Astrocyte of the cerebellum (primary cell): ENCODE measurements at regions not wholly inside any gene's neighbourhood (a gene's known extent, or its start where the extent isn't known, plus 50 kb on each side); places are given as distances from the start of the nearest gene placed in this dataset.

ENCODE experiments used
- DNase-seq: peaks from one replicate; pipeline ENCODE4 v3.0.0-alpha.2; 2011; ENCODE audit warnings: low read depth
- H3K4me3 ChIP-seq: 2 replicates; pipeline ENCODE4 v1.5.1; 2011; ENCODE audit warnings: mild to moderate bottlenecking, low read depth, low read length, moderate library complexity
- in situ Hi-C: cut with HindIII; loops from 2 replicates; pipeline ENCODE4 v1.10.0; 2017; ENCODE audit warnings: low sequenced_read_pairs
- TF ChIP-seq, protein P1 (sequence below): IDR thresholded peaks from 2 replicates; pipeline ENCODE4 v1.5.1; 2012; ENCODE audit warnings: low read length, low read depth, moderate library complexity, mild to moderate bottlenecking; ENCODE audit errors: missing control alignments

DNA sequence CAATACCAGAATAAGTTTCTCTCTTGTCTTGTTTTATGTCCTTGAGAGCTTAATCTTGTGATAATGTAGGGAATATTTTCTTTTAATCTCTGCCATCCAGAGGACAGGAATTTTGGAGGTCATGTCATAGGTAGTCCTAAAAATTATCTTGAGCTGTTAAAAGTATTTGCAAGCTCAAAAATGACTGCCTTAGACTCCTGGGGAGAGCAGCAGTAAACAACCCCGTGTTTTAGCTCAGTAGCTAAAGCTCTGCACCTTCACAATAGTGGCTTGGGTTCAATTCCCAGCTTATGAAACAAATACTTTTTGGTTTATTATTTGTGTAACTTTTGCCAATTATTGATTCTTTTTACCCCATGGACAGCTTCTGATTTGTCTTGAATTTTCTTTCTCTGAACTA is 99.4 kb upstream of the OLFM3 start:
- H3K4me3 ChIP-seq = no peak overlapping the region
- no peak for DNase-seq
- in situ Hi-C loops = no loop called here
- TF ChIP-seq, protein P1, sequence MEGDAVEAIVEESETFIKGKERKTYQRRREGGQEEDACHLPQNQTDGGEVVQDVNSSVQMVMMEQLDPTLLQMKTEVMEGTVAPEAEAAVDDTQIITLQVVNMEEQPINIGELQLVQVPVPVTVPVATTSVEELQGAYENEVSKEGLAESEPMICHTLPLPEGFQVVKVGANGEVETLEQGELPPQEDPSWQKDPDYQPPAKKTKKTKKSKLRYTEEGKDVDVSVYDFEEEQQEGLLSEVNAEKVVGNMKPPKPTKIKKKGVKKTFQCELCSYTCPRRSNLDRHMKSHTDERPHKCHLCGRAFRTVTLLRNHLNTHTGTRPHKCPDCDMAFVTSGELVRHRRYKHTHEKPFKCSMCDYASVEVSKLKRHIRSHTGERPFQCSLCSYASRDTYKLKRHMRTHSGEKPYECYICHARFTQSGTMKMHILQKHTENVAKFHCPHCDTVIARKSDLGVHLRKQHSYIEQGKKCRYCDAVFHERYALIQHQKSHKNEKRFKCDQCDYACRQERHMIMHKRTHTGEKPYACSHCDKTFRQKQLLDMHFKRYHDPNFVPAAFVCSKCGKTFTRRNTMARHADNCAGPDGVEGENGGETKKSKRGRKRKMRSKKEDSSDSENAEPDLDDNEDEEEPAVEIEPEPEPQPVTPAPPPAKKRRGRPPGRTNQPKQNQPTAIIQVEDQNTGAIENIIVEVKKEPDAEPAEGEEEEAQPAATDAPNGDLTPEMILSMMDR = no peak

DNA sequence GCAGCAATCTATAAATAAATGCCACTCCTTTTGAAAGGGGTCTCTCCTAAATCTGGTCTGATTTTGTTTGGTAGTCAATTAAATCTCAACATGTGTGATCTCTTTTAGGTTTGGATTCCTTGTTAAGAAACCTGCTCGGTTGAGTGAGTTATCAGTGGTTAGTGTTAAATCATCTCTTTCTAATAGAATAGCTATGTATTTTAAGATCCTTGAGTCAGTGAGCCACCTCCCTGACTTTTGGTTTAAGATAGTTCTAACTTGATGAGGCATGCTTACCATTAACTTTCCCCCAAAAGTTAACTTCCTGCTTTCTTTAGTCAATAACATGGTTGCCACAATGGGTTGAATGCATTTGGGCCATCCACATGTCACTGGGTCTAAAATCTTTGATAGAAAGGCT is 93.1 kb upstream of the OLFM3 start:
- H3K4me3 ChIP-seq = no peak overlapping the region
- no peak for DNase-seq
- TF ChIP-seq, protein P1 = no peak
- in situ Hi-C loops = no loop called here

DNA sequence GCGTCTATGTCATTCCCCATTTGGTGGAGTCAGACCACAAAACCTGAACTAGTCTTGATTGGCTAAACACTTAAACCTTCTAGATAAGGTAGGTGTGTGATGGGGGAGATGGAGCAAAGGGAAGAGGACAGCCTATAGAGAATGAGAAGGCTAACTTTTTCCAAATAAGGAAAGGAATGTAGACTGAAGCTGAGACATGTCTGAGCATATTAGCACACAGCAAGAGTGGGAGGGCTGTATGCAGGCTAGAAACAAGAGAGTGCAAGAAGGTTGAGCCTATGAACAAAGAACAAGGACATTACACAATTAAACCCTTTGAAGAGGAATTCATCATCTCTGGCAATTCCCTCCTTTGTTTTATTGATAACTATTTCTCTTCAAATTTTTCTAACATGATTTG is 89.2 kb upstream of the OLFM3 start:
- DNase-seq = no peak
- in situ Hi-C loops = no loop called here
- no peak overlapping the region for H3K4me3 ChIP-seq
- TF ChIP-seq, protein P1 = no peak

- H3K4me3 ChIP-seq = no peak overlapping the region
- TF ChIP-seq, protein P1 = no peak
- in situ Hi-C loops = no loop called here
- DNase-seq = no peak
These were observed 88.2 kb upstream of the OLFM3 start for GRCh38 chr1:102084771-102085535.

GRCh38 chr1:102083192-102083591 is 86.5 kb upstream of the OLFM3 start:
- TF ChIP-seq, protein P1 = no peak
- in situ Hi-C loops = no loop called here
- H3K4me3 ChIP-seq = no peak overlapping the region
- DNase-seq = no peak

DNA sequence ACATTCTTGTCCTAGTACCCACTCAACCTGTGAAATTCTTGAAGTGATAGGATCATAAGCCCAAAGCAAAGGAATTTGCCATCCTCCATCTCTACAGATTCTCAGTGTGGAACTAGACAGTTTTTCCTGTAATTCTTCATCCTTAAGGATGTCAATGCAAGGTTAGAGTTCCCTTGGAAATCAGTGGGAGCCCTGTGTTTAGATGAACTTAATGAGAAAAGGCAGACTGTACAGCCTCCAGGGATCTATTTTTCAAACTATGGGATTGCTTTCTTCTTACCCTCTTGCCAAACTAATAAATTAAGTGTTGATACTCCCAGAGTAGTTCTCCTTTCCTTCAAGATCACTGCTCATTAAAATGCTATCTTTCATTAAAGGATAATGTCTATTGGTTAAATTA is 78.1 kb upstream of the OLFM3 start:
- TF ChIP-seq, protein P1 = no peak
- H3K4me3 ChIP-seq = no peak overlapping the region
- no peak for DNase-seq
- in situ Hi-C loops = no loop called here
